Caki2 (cell line): ENCODE measurements at regions not wholly inside any gene's neighbourhood (a gene's known extent, or its start where the extent isn't known, plus 50 kb on each side); places are given as distances from the start of the nearest gene placed in this dataset.
"Not testable (repeated sequence)": the region's sequence is repeated elsewhere in the genome, so short reads cannot be mapped to it uniquely, and the experiment has no call there.

Experiments used
- DNase-seq: peaks from one replicate; pipeline ENCODE4 v3.0.0-alpha.2; 2015; ENCODE audit warnings: low read depth
- in situ Hi-C: cut with HindIII; loops from 2 replicates; pipeline ENCODE4 v1.10.0; 2016; ENCODE audit warnings: low sequenced_read_pairs, low pct_unique_long_range_greater_than_20kb, mixed read lengths

GRCh38 chr2:13335862-13336535 lies 619.3 kb downstream of the TRIB2 start:
- DNase-seq: no peak
- in situ Hi-C loops: no loop called here

- in situ Hi-C loops: no loop called here
- no peak for DNase-seq
These were observed 634.3 kb downstream of the TRIB2 start for GRCh38 chr2:13351068-13351467.

- in situ Hi-C loops: no loop called here
- DNase-seq: no peak
These were observed 636.3 kb downstream of the TRIB2 start for GRCh38 chr2:13353083-13353482.

GRCh38 chr2:13354031-13354430 lies 637.3 kb downstream of the TRIB2 start:
- in situ Hi-C loops: no loop called here
- no peak for DNase-seq

GRCh38 chr2:13381928-13382327 lies 665.2 kb downstream of the TRIB2 start:
- in situ Hi-C loops, DNase-seq: not testable (repeated sequence)

GRCh38 chr2:13389172-13389571 lies 672.4 kb downstream of the TRIB2 start:
- in situ Hi-C loops, DNase-seq: not testable (repeated sequence)

- no peak for DNase-seq
- in situ Hi-C loops: no loop called here
These were observed 673.9 kb downstream of the TRIB2 start for GRCh38 chr2:13390676-13391075.

- no peak for DNase-seq
- in situ Hi-C loops: no loop called here
These were observed 684.6 kb downstream of the TRIB2 start for GRCh38 chr2:13401312-13401711.

GRCh38 chr2:13413989-13414388 lies 697.3 kb downstream of the TRIB2 start:
- in situ Hi-C loops: no loop called here
- no peak for DNase-seq

- no peak for DNase-seq
These were observed 698.2 kb downstream of the TRIB2 start for GRCh38 chr2:13414897-13415296.

GRCh38 chr2:13433954-13434353 lies 717.2 kb downstream of the TRIB2 start:
- in situ Hi-C loops: no loop called here
- no peak for DNase-seq

More at GRCh38 chr2:13414897-13415296, 698.2 kb downstream of the TRIB2 start:
- in situ Hi-C loops: no loop called here

GRCh38 chr2:13443554-13444261 lies 727.0 kb downstream of the TRIB2 start:
- DNase-seq, in situ Hi-C loops: not testable (repeated sequence)

- in situ Hi-C loops: no loop called here
- no peak for DNase-seq
These were observed 745.7 kb downstream of the TRIB2 start for GRCh38 chr2:13462464-13462863.

GRCh38 chr2:13466076-13466475 lies 749.3 kb downstream of the TRIB2 start:
- in situ Hi-C loops: no loop called here

GRCh38 chr2:13474538-13474937 lies 757.8 kb downstream of the TRIB2 start:
- in situ Hi-C loops: no loop called here
- DNase-seq: no peak

More at GRCh38 chr2:13466076-13466475, 749.3 kb downstream of the TRIB2 start:
- no peak for DNase-seq

- in situ Hi-C loops: no loop called here
- peak; percentile 6 for DNase-seq
These were observed 763.3 kb downstream of the TRIB2 start for GRCh38 chr2:13480057-13480456.

- DNase-seq: peak; percentile 35
- in situ Hi-C loops: no loop called here
These were observed 764.5 kb downstream of the TRIB2 start for GRCh38 chr2:13481201-13481600.

GRCh38 chr2:13485256-13485655 lies 768.5 kb downstream of the TRIB2 start:
- in situ Hi-C loops: no loop called here
- DNase-seq: no peak

- in situ Hi-C loops: no loop called here
- DNase-seq: no peak
These were observed 772.2 kb downstream of the TRIB2 start for GRCh38 chr2:13488965-13489364.

- DNase-seq: no peak
- in situ Hi-C loops: no loop called here
These were observed 775.5 kb downstream of the TRIB2 start for GRCh38 chr2:13492262-13492661.
